Skeletal muscle satellite cell (primary cell): ENCODE measurements at regions not wholly inside any gene's neighbourhood (a gene's known extent, or its start where the extent isn't known, plus 50 kb on each side); places are given as distances from the start of the nearest gene placed in this dataset.

Experiments used
- H3K27me3 ChIP-seq: 2 replicates; pipeline ENCODE4 v1.7.0; 2013; ENCODE audit warnings: low read length; ENCODE audit not compliant: control insufficient read depth, insufficient read depth
- H3K36me3 ChIP-seq: 2 replicates; pipeline ENCODE4 v1.7.0; 2013; ENCODE audit warnings: mild to moderate bottlenecking, control low read depth, low read length; ENCODE audit not compliant: insufficient read depth
- H3K4me1 ChIP-seq: 2 replicates; pipeline ENCODE4 v1.7.0; 2013; ENCODE audit warnings: low read length; ENCODE audit not compliant: control insufficient read depth, insufficient read depth
- H3K4me2 ChIP-seq: 2 replicates; pipeline ENCODE4 v1.7.0; 2013; ENCODE audit warnings: mild to moderate bottlenecking, low read length
- H3K4me3 ChIP-seq: 2 replicates; pipeline ENCODE4 v1.7.0; 2013; ENCODE audit warnings: low read length
- H3K9ac ChIP-seq: 2 replicates; pipeline ENCODE4 v1.7.0; 2013; ENCODE audit warnings: mild to moderate bottlenecking, low read depth, low read length, moderate library complexity
- H3K9me3 ChIP-seq: replicated peaks from 2 replicates; pipeline ENCODE4 v1.7.0; 2013; ENCODE audit warnings: mild to moderate bottlenecking, control low read depth, low read length

GRCh38 chr14:55881577-55882241, 236.5 kb upstream of the PELI2 start:
- Histone ChIP-seq H3K4me3 (no peak overlapping the region), H3K36me3 (no peaks in the 10 kb centered on the region), H3K27me3 (peaks cover 38% of the 10 kb centered on the region), H3K9me3 (no peaks in the 10 kb centered on the region), H3K4me1 (no peaks in the 10 kb centered on the region), H3K4me2 (no peak overlapping the region), H3K9ac (no peak overlapping the region)

- Histone ChIP-seq H3K4me3 (no peak overlapping the region), H3K4me1 (no peaks in the 10 kb centered on the region), H3K27me3 (peaks cover 19% of the 10 kb centered on the region), H3K36me3 (no peaks in the 10 kb centered on the region), H3K9me3 (no peaks in the 10 kb centered on the region), H3K4me2 (no peak overlapping the region), H3K9ac (no peak overlapping the region)
These were observed 233.4 kb upstream of the PELI2 start for GRCh38 chr14:55884819-55885218.

- Histone ChIP-seq H3K27me3 (peaks cover 21% of the 10 kb centered on the region), H3K4me3 (no peak overlapping the region), H3K4me2 (no peak overlapping the region), H3K9me3 (no peaks in the 10 kb centered on the region), H3K36me3 (no peaks in the 10 kb centered on the region), H3K9ac (no peak overlapping the region), H3K4me1 (no peaks in the 10 kb centered on the region)
These were observed 229.1 kb upstream of the PELI2 start for GRCh38 chr14:55889124-55889523.

- H3K4me1 ChIP-seq: no peaks in the 10 kb centered on the region
- no peak overlapping the region for H3K9ac ChIP-seq
- peaks cover 14% of the 10 kb centered on the region for H3K27me3 ChIP-seq
- H3K36me3 ChIP-seq: no peaks in the 10 kb centered on the region
- H3K9me3 ChIP-seq: no peaks in the 10 kb centered on the region
- no peak overlapping the region for H3K4me2 ChIP-seq
- H3K4me3 ChIP-seq: no peak overlapping the region
These were observed 226.5 kb upstream of the PELI2 start for GRCh38 chr14:55891692-55892091.

- Histone ChIP-seq H3K9me3 (no peaks in the 10 kb centered on the region), H3K4me2 (no peak overlapping the region), H3K4me1 (no peaks in the 10 kb centered on the region), H3K4me3 (no peak overlapping the region), H3K27me3 (peaks cover 14% of the 10 kb centered on the region), H3K36me3 (no peaks in the 10 kb centered on the region), H3K9ac (no peak overlapping the region)
These were observed 225.3 kb upstream of the PELI2 start for GRCh38 chr14:55892906-55893305.

GRCh38 chr14:55893705-55894104, 224.5 kb upstream of the PELI2 start:
- H3K9ac ChIP-seq: no peak overlapping the region
- no peaks in the 10 kb centered on the region for H3K4me1 ChIP-seq
- H3K9me3 ChIP-seq: no peaks in the 10 kb centered on the region
- no peak overlapping the region for H3K4me3 ChIP-seq
- H3K36me3 ChIP-seq: no peaks in the 10 kb centered on the region
- peaks cover 12% of the 10 kb centered on the region for H3K27me3 ChIP-seq
- no peak overlapping the region for H3K4me2 ChIP-seq

GRCh38 chr14:55897031-55897430, 221.2 kb upstream of the PELI2 start:
- Histone ChIP-seq H3K27me3 (peaks cover 12% of the 10 kb centered on the region), H3K36me3 (no peaks in the 10 kb centered on the region), H3K9ac (no peak overlapping the region), H3K9me3 (no peaks in the 10 kb centered on the region), H3K4me1 (no peaks in the 10 kb centered on the region), H3K4me3 (no peak overlapping the region), H3K4me2 (no peak overlapping the region)

- no peaks in the 10 kb centered on the region for H3K36me3 ChIP-seq
- H3K4me1 ChIP-seq: no peaks in the 10 kb centered on the region
- H3K27me3 ChIP-seq: peaks cover 6% of the 10 kb centered on the region
- no peak overlapping the region for H3K9ac ChIP-seq
- H3K9me3 ChIP-seq: no peaks in the 10 kb centered on the region
- H3K4me3 ChIP-seq: no peak overlapping the region
- H3K4me2 ChIP-seq: no peak overlapping the region
These were observed 219.3 kb upstream of the PELI2 start for GRCh38 chr14:55898938-55899337.

GRCh38 chr14:55899531-55899930, 218.7 kb upstream of the PELI2 start:
- no peak overlapping the region for H3K4me3 ChIP-seq
- no peaks in the 10 kb centered on the region for H3K36me3 ChIP-seq
- no peaks in the 10 kb centered on the region for H3K27me3 ChIP-seq
- no peaks in the 10 kb centered on the region for H3K9me3 ChIP-seq
- H3K4me1 ChIP-seq: no peaks in the 10 kb centered on the region
- no peak overlapping the region for H3K4me2 ChIP-seq
- no peak overlapping the region for H3K9ac ChIP-seq

- H3K4me1 ChIP-seq: no peaks in the 10 kb centered on the region
- H3K27me3 ChIP-seq: no peaks in the 10 kb centered on the region
- no peaks in the 10 kb centered on the region for H3K9me3 ChIP-seq
- H3K9ac ChIP-seq: no peak overlapping the region
- H3K4me3 ChIP-seq: no peak overlapping the region
- H3K36me3 ChIP-seq: no peaks in the 10 kb centered on the region
- no peak overlapping the region for H3K4me2 ChIP-seq
These were observed 217.5 kb upstream of the PELI2 start for GRCh38 chr14:55900749-55901148.

GRCh38 chr14:55901291-55901690, 216.9 kb upstream of the PELI2 start:
- Histone ChIP-seq H3K9ac (no peak overlapping the region), H3K36me3 (no peaks in the 10 kb centered on the region)

GRCh38 chr14:55902241-55902640, 216.0 kb upstream of the PELI2 start:
- H3K4me2 ChIP-seq: no peak overlapping the region
- H3K27me3 ChIP-seq: no peaks in the 10 kb centered on the region
- H3K4me1 ChIP-seq: no peaks in the 10 kb centered on the region
- H3K9ac ChIP-seq: no peak overlapping the region
- no peaks in the 10 kb centered on the region for H3K36me3 ChIP-seq
- H3K4me3 ChIP-seq: no peak overlapping the region
- H3K9me3 ChIP-seq: no peaks in the 10 kb centered on the region

More at GRCh38 chr14:55901291-55901690, 216.9 kb upstream of the PELI2 start:
- no peaks in the 10 kb centered on the region for H3K4me1 ChIP-seq
- no peaks in the 10 kb centered on the region for H3K9me3 ChIP-seq
- no peaks in the 10 kb centered on the region for H3K27me3 ChIP-seq
- H3K4me2 ChIP-seq: no peak overlapping the region
- no peak overlapping the region for H3K4me3 ChIP-seq
